Testis (tissue), 2 donors: ENCODE measurements at regions not wholly inside any gene's neighbourhood (a gene's known extent, or its start where the extent isn't known, plus 50 kb on each side); places are given as distances from the start of the nearest gene placed in this dataset.

Experiments
- DNase-seq: peaks from one replicate; pipeline ENCODE4 v3.0.0-alpha.2; 2019
- H3K27ac ChIP-seq, 2 donors: fragments of 200-600 bp; sonication (generic); one replicate each; pipeline ENCODE4 v1.5.1; 2019
- H3K27me3 ChIP-seq: fragments of 200-600 bp; sonication (generic); one replicate; pipeline ENCODE4 v1.5.1; 2019
- H3K36me3 ChIP-seq: fragments of 200-600 bp; sonication (generic); one replicate; pipeline ENCODE4 v1.5.1; 2017; ENCODE audit warnings: low read depth; ENCODE audit errors: missing control alignments
- H3K4me1 ChIP-seq: fragments of 200-600 bp; sonication (generic); one replicate; pipeline ENCODE4 v1.5.1; 2019
- H3K4me3 ChIP-seq, 2 donors: fragments of 200-600 bp; sonication (generic); one replicate each; pipeline ENCODE4 v1.5.1; 2017 to 2019
- H3K9me3 ChIP-seq: fragments of 200-600 bp; sonication (generic); one replicate; pipeline ENCODE4 v1.5.1; 2017
- CTCF ChIP-seq, 3 experiments: fragments of 450-650 bp in 2 of 3; fragments of 200-600 bp in 1 of 3; sonication (generic) in 1 of 3; IDR thresholded peaks; one replicate each; pipeline ENCODE4 v1.5.1; 2016 to 2019; ENCODE audit warnings: antibody characterized with exemption in 3 of 3, mild to moderate bottlenecking in 2 of 3, moderate library complexity in 1 of 3
- POLR2A ChIP-seq: fragments of 450-650 bp; IDR thresholded peaks from one replicate; pipeline ENCODE4 v1.6.1; 2017; ENCODE audit warnings: antibody characterized with exemption, mild to moderate bottlenecking, moderate library complexity
- WGBS, 2 donors: methylation state at CpG; one replicate each; pipeline ENCODE4 v1.1.5; 2018; 5-methylcytosine and 5-hydroxymethylcytosine counted together
- intact Hi-C: fragments of 100-400 bp; cut with DNase I; formaldehyde crosslinking; loops from one replicate; pipeline ENCODE4 v1.15.1; 2023; ENCODE audit warnings: low total_unique reads

GRCh38 chr4:156607478-156607857 is 364.1 kb downstream of the PDGFC start:
- no peak overlapping the region for H3K4me3 ChIP-seq
- H3K9me3 ChIP-seq, result no peaks in the 10 kb centered on the region
- DNase-seq, result no peak
- no peaks in the 10 kb centered on the region for H3K36me3 ChIP-seq
- intact Hi-C loops, result no loop called here
- H3K4me1 ChIP-seq, result no peaks in the 10 kb centered on the region
- TF ChIP-seq POLR2A (no peak), CTCF (IDR thresholded peaks at IDR 0.05) (no peak)
- no peak overlapping the region for H3K27ac ChIP-seq
- no peaks in the 10 kb centered on the region for H3K27me3 ChIP-seq
- 85 to 95% methylated on average over 1 of the region's 1 CpG for WGBS, 2 donors

DNA sequence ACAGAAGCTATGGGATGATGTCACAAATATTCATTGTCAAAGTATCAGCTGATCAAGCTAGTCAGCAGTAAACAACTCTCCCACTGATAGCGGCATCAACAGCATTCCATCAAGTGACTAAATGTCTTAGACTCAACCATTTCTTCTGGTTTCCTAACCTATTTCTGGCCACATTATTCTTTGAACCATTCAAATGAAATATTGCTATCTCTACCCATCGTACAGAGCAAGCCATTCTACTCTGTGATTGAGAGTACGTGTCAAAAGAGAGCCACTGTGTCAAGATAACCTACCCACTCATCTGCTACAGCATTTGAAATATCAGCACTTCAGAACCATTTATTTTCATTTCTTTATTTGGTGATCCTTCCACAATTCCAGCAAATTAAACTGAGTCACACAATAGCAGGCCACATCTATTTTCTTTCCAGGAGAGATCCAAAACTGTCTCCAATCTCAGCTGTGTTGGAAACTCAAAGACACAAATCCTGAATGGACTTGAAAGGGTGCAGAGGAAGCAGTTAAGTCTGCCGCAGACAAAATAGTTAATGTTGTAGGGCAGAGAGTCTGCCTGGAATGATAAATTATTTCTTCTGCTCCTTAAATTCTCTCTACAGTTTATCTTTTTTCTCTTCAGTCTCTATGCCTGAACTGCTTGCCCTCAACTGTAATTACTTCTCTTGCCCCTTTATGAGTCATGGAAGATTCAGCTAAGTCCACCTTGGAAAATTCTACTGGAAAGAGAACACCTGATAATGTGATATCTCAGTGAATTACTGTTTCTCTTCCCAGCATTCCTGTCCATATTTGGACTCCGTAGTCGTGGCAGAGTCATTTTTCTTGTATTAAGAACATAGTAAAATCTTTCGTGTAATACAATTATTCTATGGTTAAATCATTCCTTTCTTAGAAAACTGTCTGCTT is 364.8 kb downstream of the PDGFC start:
- TF ChIP-seq POLR2A (no peak), CTCF (IDR thresholded peaks at IDR 0.05) (no peak)
- Histone ChIP-seq H3K4me3 (no peak overlapping the region), H3K27me3 (no peaks in the 10 kb centered on the region), H3K27ac (no peak overlapping the region), H3K36me3 (no peaks in the 10 kb centered on the region), H3K4me1 (no peaks in the 10 kb centered on the region), H3K9me3 (no peaks in the 10 kb centered on the region)
- WGBS, 2 donors, result 67 to 79% methylated on average over 7 of the region's 7 CpGs
- intact Hi-C loops, result no loop called here
- DNase-seq, result no peak

- no peaks in the 10 kb centered on the region for H3K27me3 ChIP-seq
- H3K4me3 ChIP-seq, result no peak overlapping the region
- no peak for DNase-seq
- peak overlapping the region in 1 of 2 donors; percentile 47 for H3K27ac ChIP-seq
- TF ChIP-seq POLR2A (no peak), CTCF (IDR thresholded peaks at IDR 0.05) (no peak)
- no peaks in the 10 kb centered on the region for H3K36me3 ChIP-seq
- H3K4me1 ChIP-seq, result no peaks in the 10 kb centered on the region
- no peaks in the 10 kb centered on the region for H3K9me3 ChIP-seq
- 34 to 45% methylated on average over 6 of the region's 6 CpGs for WGBS, 2 donors
- intact Hi-C loops, result no loop called here
Observed at GRCh38 chr4:156598138-156598681, 373.4 kb downstream of the PDGFC start.

DNA sequence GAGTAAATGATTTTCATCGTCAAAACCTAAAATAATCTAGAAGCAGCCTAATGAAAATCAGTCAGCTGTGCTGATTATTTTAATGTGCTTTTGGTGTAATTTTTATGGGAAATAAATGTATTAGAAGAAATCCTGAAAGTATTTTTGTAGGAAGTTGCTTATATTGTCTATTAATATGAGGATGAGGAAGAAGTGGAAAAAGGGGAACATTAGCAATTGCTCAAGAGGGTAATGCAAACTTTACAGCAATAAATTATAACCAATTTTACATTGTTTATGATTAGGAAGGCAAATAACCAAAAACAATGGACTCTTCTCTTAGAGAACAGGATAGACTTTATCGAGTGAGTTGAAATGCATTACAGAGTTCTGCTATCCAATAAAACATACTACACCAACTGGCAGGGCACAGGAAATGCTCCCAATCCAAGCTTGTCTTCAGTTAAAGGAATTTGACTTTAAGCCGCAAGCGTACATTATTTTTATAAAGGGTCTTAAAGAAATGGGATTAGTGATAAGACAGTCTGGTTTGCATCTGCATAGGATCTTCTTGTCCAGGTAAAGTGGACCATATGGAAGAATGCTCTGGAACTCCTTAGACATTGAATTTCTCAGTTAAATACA is 374.8 kb downstream of the PDGFC start:
- Histone ChIP-seq H3K27me3 (no peaks in the 10 kb centered on the region), H3K27ac (no peak overlapping the region), H3K4me1 (no peaks in the 10 kb centered on the region), H3K36me3 (no peaks in the 10 kb centered on the region), H3K9me3 (no peaks in the 10 kb centered on the region), H3K4me3 (no peak overlapping the region)
- DNase-seq, result no peak
- intact Hi-C loops, result no loop called here
- TF ChIP-seq POLR2A (no peak), CTCF (IDR thresholded peaks at IDR 0.05) (no peak)
- 92 to 93% methylated on average over 4 of the region's 4 CpGs for WGBS, 2 donors
